GM19467 (cell line): ENCODE measurements at regions not wholly inside any gene's neighbourhood (a gene's known extent, or its start where the extent isn't known, plus 50 kb on each side); places are given as distances from the start of the nearest gene placed in this dataset.

Experiments
- ATAC-seq: cut with Tn5 transposase; IDR thresholded peaks from one replicate; pipeline ENCODE4 v1.9.1; 2021; ENCODE audit warnings: mild to moderate bottlenecking, moderate library complexity; ENCODE audit not compliant: unreplicated experiment

GRCh38 chr6:170101281-170102035, 189.4 kb downstream of the DLL1 start:
- no peak for ATAC-seq

GRCh38 chr6:170100046-170100445, 190.8 kb downstream of the DLL1 start:
- no peak for ATAC-seq

- no peak for ATAC-seq
These were observed 191.5 kb downstream of the DLL1 start for GRCh38 chr6:170099387-170099786.

DNA sequence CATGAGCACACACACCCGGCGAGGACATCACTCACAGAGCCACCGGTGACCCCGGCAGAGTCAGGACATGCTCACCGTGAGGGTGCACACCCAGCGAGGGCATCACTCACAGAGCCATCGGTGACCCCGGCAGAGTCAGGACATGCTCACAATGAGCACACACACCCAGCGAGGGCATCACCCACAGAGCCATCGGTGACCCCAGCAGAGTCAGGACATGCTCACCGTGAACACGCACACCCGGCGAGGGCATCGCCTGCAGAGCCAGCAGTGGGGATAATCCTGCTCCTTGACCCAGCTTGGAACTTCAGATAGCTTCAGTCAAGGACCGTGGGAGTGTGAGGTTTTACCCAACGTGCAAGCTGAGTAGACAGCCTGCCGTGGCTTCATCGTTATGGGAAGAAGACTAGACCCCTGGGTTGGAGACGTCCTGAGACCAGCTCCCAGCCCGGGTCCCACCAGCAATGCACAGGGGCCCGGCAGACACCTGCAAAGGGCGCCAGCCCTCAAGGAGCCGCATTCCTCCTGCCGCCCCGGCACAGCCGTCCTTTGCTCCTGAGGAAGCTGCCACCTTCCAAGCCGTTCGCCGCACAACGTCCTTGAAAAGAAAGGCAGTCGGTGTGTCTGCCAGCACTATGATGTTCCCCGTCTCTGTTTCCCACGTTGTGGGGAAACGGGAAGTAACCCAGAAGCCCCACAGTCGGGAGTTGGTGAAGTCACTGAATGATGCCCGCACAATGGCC, 192.3 kb downstream of the DLL1 start:
- no peak for ATAC-seq

DNA sequence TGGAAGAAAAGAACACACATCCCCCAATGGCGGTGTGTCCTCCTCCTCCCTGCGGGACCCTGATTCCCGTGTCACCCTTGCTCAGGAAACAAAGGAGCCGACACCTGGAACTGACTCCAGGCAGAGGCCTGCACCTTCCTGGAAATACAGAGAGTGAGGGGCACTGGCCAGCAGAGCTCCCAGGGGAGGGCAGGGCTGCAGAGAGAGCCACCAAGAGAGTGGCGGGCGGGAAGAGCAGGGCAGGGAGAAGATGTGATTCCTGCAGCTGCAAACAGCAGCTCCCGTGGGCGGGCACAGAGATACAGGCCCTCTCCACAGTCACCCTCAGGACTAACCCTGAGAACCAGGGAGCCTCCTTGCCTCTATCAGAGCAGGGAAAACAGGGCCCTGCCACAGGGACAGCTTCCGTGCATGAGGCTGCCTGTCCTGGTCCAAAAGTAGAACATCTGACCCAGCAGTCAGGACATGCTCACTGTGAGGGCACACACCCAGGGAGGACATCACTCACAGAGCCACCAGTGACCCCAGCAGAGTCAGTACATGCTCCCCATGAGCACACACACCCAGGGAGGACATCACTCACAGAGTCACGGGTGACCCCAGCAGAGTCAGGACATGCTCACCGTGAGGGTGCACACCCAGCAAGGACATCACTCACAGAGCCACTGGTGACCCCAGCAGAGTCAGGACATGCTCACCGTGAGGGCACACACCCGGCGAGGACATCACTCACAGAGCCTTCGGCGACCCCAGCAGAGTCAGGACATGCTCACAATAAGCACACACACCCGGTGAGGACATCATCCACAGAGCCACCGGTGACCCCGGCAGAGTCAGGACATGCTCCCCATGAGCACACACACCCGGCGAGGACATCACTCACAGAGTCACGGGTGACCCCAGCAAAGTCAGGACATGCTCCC, 193.1 kb downstream of the DLL1 start:
- ATAC-seq: no peak

GRCh38 chr6:170096803-170097504, 193.9 kb downstream of the DLL1 start:
- no peak for ATAC-seq

- ATAC-seq: no peak
These were observed 194.6 kb downstream of the DLL1 start for GRCh38 chr6:170096191-170096802.

DNA sequence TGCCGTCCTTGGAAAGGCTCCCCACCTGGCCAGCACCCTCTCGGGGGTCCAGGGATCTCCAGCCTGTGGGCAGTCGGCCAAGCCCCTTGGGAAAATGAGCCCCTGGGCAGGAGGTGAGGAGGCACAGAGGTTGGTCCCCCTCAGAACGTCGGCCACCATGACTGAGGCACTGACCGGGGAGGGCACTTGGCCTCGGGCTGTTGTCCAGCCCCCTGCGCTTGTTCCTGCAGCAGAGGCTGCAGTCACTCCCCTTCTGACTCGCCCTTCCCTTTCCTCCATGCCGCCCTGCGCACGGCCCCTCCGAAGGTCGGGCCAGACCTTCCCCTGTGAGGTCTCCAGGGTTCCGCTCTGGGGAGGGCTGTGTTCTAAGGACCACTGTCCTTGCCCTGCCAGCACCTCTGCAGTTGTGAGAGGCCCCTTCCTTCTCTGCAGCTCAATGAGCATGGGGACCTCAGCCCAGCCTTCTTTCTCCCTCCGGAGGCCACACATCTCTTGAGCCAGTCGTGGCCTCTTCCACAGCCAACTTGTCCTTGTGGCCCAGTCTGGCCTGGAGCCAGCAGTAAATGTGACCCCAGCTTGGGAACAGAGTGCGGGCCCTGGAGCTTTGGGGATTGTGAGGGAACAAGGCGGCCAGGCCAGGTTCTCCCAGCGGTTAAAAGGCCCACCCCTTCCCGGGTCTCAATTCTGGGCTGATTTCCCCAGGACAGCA, 195.5 kb downstream of the DLL1 start:
- no peak for ATAC-seq

DNA sequence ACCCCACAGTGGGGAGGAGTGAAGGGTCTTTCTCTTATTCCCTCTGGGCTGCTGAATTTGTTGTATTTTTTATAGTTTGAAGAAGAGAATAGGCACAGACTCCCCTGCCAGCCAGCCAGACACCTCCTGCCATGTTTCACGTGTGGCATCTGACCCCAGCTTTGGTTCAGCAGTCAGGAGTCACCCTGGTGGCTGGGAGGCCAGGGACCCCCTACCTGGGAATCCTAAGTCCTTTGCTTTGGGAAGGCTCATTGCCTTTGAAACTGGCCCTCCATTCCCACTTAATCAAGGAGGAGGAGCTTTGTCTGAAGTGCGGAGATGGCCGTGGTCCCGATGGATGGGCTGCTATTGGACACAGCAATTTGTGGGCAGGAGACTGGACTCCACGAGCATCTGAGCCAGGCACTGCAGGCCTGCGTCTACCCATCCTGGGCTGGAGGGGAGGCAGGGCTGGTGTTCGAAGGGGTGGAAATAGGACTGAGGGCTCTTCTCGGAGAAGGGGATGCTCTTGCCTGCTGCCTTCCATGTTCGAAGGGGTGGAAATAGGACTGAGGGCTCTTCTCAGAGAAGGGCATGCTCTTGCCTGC, 196.1 kb downstream of the DLL1 start:
- no peak for ATAC-seq

GRCh38 chr6:170093658-170094596, 197.0 kb downstream of the DLL1 start:
- ATAC-seq: no peak

- no peak for ATAC-seq
These were observed 197.6 kb downstream of the DLL1 start for GRCh38 chr6:170093276-170093657.

DNA sequence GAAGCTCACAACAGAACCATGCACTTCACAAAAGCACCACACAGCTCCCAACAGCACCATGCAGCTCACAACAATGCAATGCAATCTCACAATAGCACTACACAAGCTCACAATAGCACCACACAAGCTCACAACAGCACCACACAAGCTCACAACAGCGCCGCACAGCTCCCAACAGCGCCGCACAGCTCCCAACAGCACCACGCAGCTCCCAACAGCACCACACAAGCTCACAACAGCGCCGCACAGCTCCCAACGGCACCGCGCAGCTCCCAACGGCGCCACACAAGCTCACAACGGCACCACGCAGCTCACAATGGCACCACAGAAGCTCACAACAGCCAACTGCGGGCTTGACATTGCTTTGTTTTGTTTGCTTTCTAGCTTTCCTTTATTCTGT, 198.1 kb downstream of the DLL1 start:
- no peak for ATAC-seq

GRCh38 chr6:170091639-170092579, 199.0 kb downstream of the DLL1 start:
- no peak for ATAC-seq

- no peak for ATAC-seq
These were observed 199.8 kb downstream of the DLL1 start for GRCh38 chr6:170091000-170091638.

GRCh38 chr6:170090561-170090960, 200.3 kb downstream of the DLL1 start:
- no peak for ATAC-seq

DNA sequence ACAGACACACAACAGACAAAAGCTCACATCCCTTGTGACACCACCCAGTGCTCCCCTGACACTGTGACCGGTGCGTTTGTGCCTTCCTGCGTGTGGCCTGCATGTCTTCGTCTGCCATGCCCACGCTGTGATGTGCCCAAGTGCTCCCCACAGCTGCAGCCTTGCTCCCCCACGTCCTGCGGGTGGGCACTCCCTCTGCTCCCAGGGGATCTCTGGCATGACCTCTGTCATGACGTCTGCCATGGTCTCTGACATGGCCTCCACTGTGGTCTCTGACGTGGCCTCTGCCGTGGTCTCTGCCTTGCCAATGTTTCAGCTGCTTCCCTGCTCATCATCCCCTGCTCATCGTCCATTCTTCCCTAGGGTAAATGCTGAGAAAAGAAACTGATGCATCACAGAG, 200.9 kb downstream of the DLL1 start:
- ATAC-seq: peak; percentile 15

GRCh38 chr6:170088582-170088955, 202.3 kb downstream of the DLL1 start:
- no peak for ATAC-seq
